Lung (tissue), 11 donors: ENCODE measurements at regions not wholly inside any gene's neighbourhood (a gene's known extent, or its start where the extent isn't known, plus 50 kb on each side); places are given as distances from the start of the nearest gene placed in this dataset.

Source experiments
- ATAC-seq: fragments of 200-7000 bp; cut with Tn5 transposase; one replicate; pipeline ENCODE4 v1.9.1; 2020; ENCODE audit warnings: moderate number of reproducible peaks; ENCODE audit not compliant: insufficient read depth, low FRiP score
- DNase-seq, 3 donors: peaks; one replicate each; pipeline ENCODE4 v3.0.0-alpha.2; 2013 to 2017
- H3K27ac ChIP-seq, 2 donors: one replicate each; pipeline ENCODE4 v1.5.1; 2013; ENCODE audit warnings: mild to moderate bottlenecking in 2 of 2, moderate library complexity in 2 of 2, control low read depth in 1 of 2, inconsistent platforms in 1 of 2, low read depth in 1 of 2, low read length in 1 of 2
- H3K27me3 ChIP-seq, 3 donors: one replicate each; pipeline ENCODE4 v1.5.1; 2013; ENCODE audit warnings: low read length in 2 of 3; ENCODE audit not compliant: control insufficient read depth in 3 of 3, insufficient read depth in 3 of 3
- H3K36me3 ChIP-seq, 4 donors: one replicate each; pipeline ENCODE4 v1.5.1; 2013; ENCODE audit warnings: low read length in 4 of 4, mild to moderate bottlenecking in 1 of 4, moderate library complexity in 1 of 4; ENCODE audit not compliant: control insufficient read depth in 4 of 4, insufficient read depth in 4 of 4
- H3K4me1 ChIP-seq, 5 donors: one replicate each; pipeline ENCODE4 v1.5.1; 2013; ENCODE audit warnings: low read length in 5 of 5, mild to moderate bottlenecking in 2 of 5, moderate library complexity in 1 of 5; ENCODE audit not compliant: control insufficient read depth in 5 of 5, insufficient read depth in 5 of 5
- H3K4me3 ChIP-seq: one replicate; pipeline ENCODE4 v1.5.1; 2013; ENCODE audit warnings: mild to moderate bottlenecking, control low read depth, moderate library complexity
- H3K9ac ChIP-seq, 2 donors: one replicate each; pipeline ENCODE4 v1.5.1; 2013; ENCODE audit warnings: low read length in 2 of 2, control low read depth in 1 of 2; ENCODE audit not compliant: insufficient read depth in 1 of 2
- H3K9me3 ChIP-seq, 4 donors: one replicate each; pipeline ENCODE4 v1.5.1; 2013; ENCODE audit warnings: low read length in 3 of 4, mild to moderate bottlenecking in 1 of 4, moderate library complexity in 1 of 4; ENCODE audit not compliant: control insufficient read depth in 4 of 4, insufficient read depth in 3 of 4
- WGBS, 2 donors: extraction: QIAGEN DNeasy Blood & Tissue Kit; methylation state at CpG; one replicate each; pipeline ENCODE4 v1.1.7; 2013; 5-methylcytosine and 5-hydroxymethylcytosine counted together
- TF ChIP-seq, protein P1 (sequence below): IDR thresholded peaks from 2 replicates; pipeline ENCODE4 v1.5.1; 2012; ENCODE audit warnings: mild to moderate bottlenecking; ENCODE audit errors: control extremely low read depth, extremely low read depth
- donor health status: control.
- donor health status: control.
- donor health status: Bipolar disorder and iron deficiency.
- donor health status: healthy.
- donor health status: DM: yes; HTN: yes; CAD: no.

DNA sequence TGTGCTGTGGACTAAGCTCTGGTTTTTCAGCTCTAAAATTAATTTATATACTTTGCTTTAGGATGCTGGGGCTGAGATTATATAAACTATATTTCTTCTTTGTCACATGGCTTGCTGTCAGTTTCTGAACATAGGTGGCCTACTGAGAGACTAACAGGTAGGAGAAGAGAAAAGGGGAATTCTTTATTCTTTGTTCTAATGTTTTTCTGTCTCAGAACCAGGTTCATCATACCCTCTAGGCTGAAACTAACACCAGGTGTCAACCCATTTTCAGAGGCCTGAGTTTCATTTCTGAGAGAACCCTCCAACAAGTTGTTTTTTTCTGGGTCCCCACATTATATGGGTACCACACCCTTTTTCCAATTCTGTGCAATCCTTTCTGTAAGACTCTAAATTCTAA is 843.6 kb downstream of the TRIB2 start:
- H3K27ac ChIP-seq = no peak overlapping the region
- no peak for DNase-seq
- peaks cover 0 to 3% (median 0%) of the 10 kb centered on the region in 4 donors for H3K9me3 ChIP-seq
- no peaks in the 10 kb centered on the region for H3K4me1 ChIP-seq
- H3K9ac ChIP-seq = no peak overlapping the region
- H3K27me3 ChIP-seq = no peaks in the 10 kb centered on the region
- TF ChIP-seq, protein P1, sequence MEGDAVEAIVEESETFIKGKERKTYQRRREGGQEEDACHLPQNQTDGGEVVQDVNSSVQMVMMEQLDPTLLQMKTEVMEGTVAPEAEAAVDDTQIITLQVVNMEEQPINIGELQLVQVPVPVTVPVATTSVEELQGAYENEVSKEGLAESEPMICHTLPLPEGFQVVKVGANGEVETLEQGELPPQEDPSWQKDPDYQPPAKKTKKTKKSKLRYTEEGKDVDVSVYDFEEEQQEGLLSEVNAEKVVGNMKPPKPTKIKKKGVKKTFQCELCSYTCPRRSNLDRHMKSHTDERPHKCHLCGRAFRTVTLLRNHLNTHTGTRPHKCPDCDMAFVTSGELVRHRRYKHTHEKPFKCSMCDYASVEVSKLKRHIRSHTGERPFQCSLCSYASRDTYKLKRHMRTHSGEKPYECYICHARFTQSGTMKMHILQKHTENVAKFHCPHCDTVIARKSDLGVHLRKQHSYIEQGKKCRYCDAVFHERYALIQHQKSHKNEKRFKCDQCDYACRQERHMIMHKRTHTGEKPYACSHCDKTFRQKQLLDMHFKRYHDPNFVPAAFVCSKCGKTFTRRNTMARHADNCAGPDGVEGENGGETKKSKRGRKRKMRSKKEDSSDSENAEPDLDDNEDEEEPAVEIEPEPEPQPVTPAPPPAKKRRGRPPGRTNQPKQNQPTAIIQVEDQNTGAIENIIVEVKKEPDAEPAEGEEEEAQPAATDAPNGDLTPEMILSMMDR = no peak
- no peak overlapping the region for H3K4me3 ChIP-seq
- H3K36me3 ChIP-seq = no peaks in the 10 kb centered on the region
- ATAC-seq = no peak

DNA sequence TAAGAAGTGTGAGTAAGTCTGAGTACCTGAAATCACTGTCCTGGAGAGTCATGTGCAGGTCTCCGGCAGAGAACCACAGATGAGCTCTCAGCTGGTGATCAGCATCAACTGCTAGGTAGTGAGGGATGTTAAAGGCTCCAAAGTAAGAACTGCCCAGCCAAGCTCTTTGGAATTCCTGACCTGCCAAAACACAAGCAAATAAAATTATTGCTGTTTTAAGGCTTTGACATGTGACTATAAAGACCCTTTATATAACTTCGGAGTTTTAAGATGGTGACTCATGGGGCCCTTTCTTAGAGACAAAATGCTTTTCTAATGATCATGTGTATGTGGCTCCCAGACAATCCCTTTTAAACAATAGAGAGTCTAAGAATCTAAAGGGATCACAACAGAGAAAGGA is 855.7 kb downstream of the TRIB2 start:
- no peak overlapping the region for H3K9ac ChIP-seq
- TF ChIP-seq, protein P1 = no peak
- H3K36me3 ChIP-seq = no peaks in the 10 kb centered on the region
- H3K4me1 ChIP-seq = no peaks in the 10 kb centered on the region
- 89 to 93% methylated on average over 2 of the region's 2 CpGs for WGBS, 2 donors
- no peak for ATAC-seq
- no peaks in the 10 kb centered on the region for H3K27me3 ChIP-seq
- no peaks in the 10 kb centered on the region for H3K9me3 ChIP-seq
- no peak overlapping the region for H3K27ac ChIP-seq
- no peak overlapping the region for H3K4me3 ChIP-seq
- DNase-seq = no peak

DNA sequence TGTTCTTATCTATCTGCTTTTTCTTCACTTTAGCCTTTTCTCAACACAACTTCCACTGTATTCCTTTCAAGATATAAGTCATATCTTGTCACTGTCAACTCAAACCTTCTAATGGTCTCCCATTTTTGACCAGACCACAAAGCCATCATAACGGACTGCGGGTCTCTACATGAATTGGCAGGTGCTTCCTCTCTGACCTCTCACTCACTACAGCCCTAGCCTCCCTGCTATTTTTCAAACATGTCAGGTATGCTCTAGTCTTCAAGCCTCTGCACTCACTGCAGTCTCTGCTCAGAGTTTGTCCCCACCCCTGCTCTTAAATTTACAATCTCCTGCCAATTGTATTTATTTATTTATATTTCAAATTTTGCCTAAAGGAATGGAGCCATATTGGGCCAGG is 858.1 kb downstream of the TRIB2 start:
- no peak overlapping the region for H3K27ac ChIP-seq
- H3K4me1 ChIP-seq = no peaks in the 10 kb centered on the region
- TF ChIP-seq, protein P1 = no peak
- DNase-seq (no peak), ATAC-seq (no peak)
- no peak overlapping the region for H3K9ac ChIP-seq
- H3K9me3 ChIP-seq = no peaks in the 10 kb centered on the region
- H3K4me3 ChIP-seq = no peak overlapping the region
- H3K27me3 ChIP-seq = peaks cover 0 to 1% (median 0%) of the 10 kb centered on the region in 3 donors
- no peaks in the 10 kb centered on the region for H3K36me3 ChIP-seq
- WGBS, 2 donors = 73 to 88% methylated on average over 2 of the region's 2 CpGs

DNA sequence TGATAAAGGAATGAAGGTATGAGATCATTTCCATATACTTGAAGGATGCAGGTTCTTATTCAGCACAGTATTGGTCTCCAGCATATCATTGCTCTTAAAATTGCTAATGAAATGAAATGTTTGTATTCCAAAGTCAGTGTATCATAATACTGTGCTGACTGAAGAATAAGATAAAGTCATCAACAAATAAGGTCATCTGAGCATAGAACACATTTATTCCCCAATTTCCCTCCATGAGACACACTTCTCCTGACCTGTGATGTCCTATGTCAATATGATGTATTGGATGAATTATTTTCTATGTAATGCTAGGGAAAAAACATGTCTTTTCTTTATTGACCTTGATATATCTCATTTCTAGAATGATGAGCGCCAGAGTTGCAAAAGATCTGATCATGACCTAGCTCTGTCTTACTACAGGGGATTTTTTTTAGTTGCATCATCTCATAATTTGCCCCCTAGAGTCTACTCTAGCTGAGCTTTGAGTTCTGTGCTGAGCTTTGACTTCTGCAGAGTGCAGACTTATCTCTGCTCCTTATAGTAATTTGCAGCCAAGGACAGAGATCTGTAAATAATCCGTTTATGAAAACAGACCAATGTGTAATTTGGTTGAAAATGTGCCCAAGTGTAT is 859.8 kb downstream of the TRIB2 start:
- ATAC-seq (no peak), DNase-seq (no peak)
- peaks cover 0 to 1% (median 0%) of the 10 kb centered on the region in 4 donors for H3K9me3 ChIP-seq
- WGBS, 2 donors = 77 to 80% methylated on average over 2 of the region's 2 CpGs
- H3K4me3 ChIP-seq = no peak overlapping the region
- TF ChIP-seq, protein P1 = no peak
- peaks cover 0 to 3% (median 0%) of the 10 kb centered on the region in 3 donors for H3K27me3 ChIP-seq
- no peak overlapping the region for H3K27ac ChIP-seq
- H3K36me3 ChIP-seq = no peaks in the 10 kb centered on the region
- no peak overlapping the region for H3K9ac ChIP-seq
- H3K4me1 ChIP-seq = no peaks in the 10 kb centered on the region
